ENCODE measurements at regions not wholly inside any gene's neighbourhood (a gene's known extent, or its start where the extent isn't known, plus 50 kb on each side); places are given as distances from the start of the nearest gene placed in this dataset.

DNA sequence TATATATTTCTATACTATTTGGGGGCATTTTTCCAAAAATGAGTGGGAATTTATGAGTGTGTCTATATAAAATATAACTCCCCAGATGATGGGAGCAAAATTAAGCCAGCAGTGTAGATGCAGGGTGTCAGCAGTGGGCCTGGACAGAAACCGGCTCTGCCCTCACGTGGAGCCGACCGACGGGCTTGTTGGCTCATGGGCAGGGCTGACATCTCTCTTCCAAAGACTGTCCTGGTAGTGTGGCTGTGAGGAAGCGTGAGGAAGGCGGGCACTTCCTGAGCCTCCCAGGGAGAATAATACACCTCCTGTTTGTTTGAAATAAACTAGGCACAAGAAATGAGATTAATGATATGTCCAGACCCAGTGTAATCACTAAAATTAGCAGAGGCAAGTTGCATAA lies 206.5 kb downstream of the TEX29 start:
- TF ChIP-seq, protein P1, sequence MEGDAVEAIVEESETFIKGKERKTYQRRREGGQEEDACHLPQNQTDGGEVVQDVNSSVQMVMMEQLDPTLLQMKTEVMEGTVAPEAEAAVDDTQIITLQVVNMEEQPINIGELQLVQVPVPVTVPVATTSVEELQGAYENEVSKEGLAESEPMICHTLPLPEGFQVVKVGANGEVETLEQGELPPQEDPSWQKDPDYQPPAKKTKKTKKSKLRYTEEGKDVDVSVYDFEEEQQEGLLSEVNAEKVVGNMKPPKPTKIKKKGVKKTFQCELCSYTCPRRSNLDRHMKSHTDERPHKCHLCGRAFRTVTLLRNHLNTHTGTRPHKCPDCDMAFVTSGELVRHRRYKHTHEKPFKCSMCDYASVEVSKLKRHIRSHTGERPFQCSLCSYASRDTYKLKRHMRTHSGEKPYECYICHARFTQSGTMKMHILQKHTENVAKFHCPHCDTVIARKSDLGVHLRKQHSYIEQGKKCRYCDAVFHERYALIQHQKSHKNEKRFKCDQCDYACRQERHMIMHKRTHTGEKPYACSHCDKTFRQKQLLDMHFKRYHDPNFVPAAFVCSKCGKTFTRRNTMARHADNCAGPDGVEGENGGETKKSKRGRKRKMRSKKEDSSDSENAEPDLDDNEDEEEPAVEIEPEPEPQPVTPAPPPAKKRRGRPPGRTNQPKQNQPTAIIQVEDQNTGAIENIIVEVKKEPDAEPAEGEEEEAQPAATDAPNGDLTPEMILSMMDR (IDR thresholded peaks at IDR 0.05): no peak
- TF ChIP-seq POLR2A (IDR thresholded peaks at IDR 0.05): no peak

All from body of pancreas (tissue), 4 donors.